Neural cell (in vitro differentiated cells): ENCODE measurements at regions not wholly inside any gene's neighbourhood (a gene's known extent, or its start where the extent isn't known, plus 50 kb on each side); places are given as distances from the start of the nearest gene placed in this dataset.

ENCODE experiments used
- H2AFZ ChIP-seq: fragments of 200-600, 300-800 bp; sonication (generic), shearing (Covaris generic); 2 replicates; pipeline ENCODE4 v1.6.0; 2014; ENCODE audit warnings: low read depth, mild to moderate bottlenecking, antibody characterized with exemption, low read length, moderate library complexity
- H3F3A ChIP-seq: fragments of 200-600 bp; shearing (Covaris generic); 2 replicates; pipeline ENCODE4 v1.6.1; 2016; ENCODE audit warnings: mild to moderate bottlenecking, moderate library complexity, mixed read lengths, antibody characterized with exemption, low read length; ENCODE audit not compliant: insufficient read depth, poor library complexity, severe bottlenecking
- H3K27ac ChIP-seq: fragments of 200-600, 300-800 bp; sonication (generic), shearing (Covaris generic); 2 replicates; pipeline ENCODE4 v1.5.1; 2014; ENCODE audit warnings: mild to moderate bottlenecking, low read length, moderate library complexity
- H3K27me3 ChIP-seq: fragments of 300-800, 200-600 bp; sonication (generic), shearing (Covaris generic); 2 replicates; pipeline ENCODE4 v1.6.0; 2014; ENCODE audit warnings: mild to moderate bottlenecking, low read depth, low read length, moderate library complexity; ENCODE audit not compliant: insufficient read depth
- H3K36me3 ChIP-seq: fragments of 300-800, 200-600 bp; sonication (generic), shearing (Covaris generic); 2 replicates; pipeline ENCODE4 v1.5.1; 2014; ENCODE audit warnings: mild to moderate bottlenecking, antibody characterized with exemption, low read length, moderate library complexity; ENCODE audit not compliant: insufficient read depth
- H3K4me2 ChIP-seq: fragments of 300-800, 200-600 bp; sonication (generic), shearing (Covaris generic); 2 replicates; pipeline ENCODE4 v1.6.0; 2014; ENCODE audit warnings: mild to moderate bottlenecking, low read length
- H3K4me3 ChIP-seq: fragments of 300-800, 200-600 bp; sonication (generic), shearing (Covaris generic); 2 replicates; pipeline ENCODE4 v1.5.1; 2014; ENCODE audit warnings: mild to moderate bottlenecking, low read length, moderate library complexity
- H3K79me2 ChIP-seq: fragments of 200-600 bp; shearing (Covaris generic); replicated peaks from 2 replicates; pipeline ENCODE4 v1.6.0; 2014; ENCODE audit warnings: mild to moderate bottlenecking, low read length, moderate library complexity; ENCODE audit not compliant: insufficient read depth
- H3K9ac ChIP-seq: fragments of 300-800, 200-600 bp; sonication (generic), shearing (Covaris generic); 2 replicates; pipeline ENCODE4 v1.6.1; 2016; ENCODE audit warnings: mild to moderate bottlenecking, low read length, mixed read lengths
- H3K9me2 ChIP-seq: fragments of 200-600 bp; shearing (Covaris generic); 2 replicates; pipeline ENCODE4 v1.6.1; 2016; ENCODE audit warnings: mild to moderate bottlenecking, low read length, mixed read lengths; ENCODE audit not compliant: insufficient read depth
- H3K9me3 ChIP-seq: fragments of 200-600, 300-800 bp; sonication (generic), shearing (Covaris generic); 2 replicates; pipeline ENCODE4 v1.6.1; 2016; ENCODE audit warnings: mild to moderate bottlenecking, mixed run types, low read length, moderate library complexity, mixed read lengths
- H4K20me1 ChIP-seq: fragments of 200-600 bp; shearing (Covaris generic); 2 replicates; pipeline ENCODE4 v1.6.1; 2016; ENCODE audit warnings: mild to moderate bottlenecking, mixed run types; ENCODE audit not compliant: insufficient read depth
- EP300 ChIP-seq: fragments of 450-650 bp; conservative IDR thresholded peaks from 2 replicates; pipeline ENCODE4 v1.6.1; 2014; ENCODE audit warnings: antibody characterized with exemption, mild to moderate bottlenecking, moderate library complexity; ENCODE audit not compliant: poor library complexity, severe bottlenecking
- EZH2 ChIP-seq: fragments of 200-600, 300-800 bp; shearing (Covaris generic), sonication (generic); IDR thresholded peaks from 2 replicates; pipeline ENCODE4 v1.6.1; 2014; ENCODE audit warnings: antibody characterized with exemption, low read length, borderline replicate concordance, mild to moderate bottlenecking; ENCODE audit not compliant: insufficient read depth, poor library complexity, severe bottlenecking
- MXI1 ChIP-seq: fragments of 450-650 bp; conservative IDR thresholded peaks from 2 replicates; pipeline ENCODE4 v1.6.1; 2014; ENCODE audit warnings: antibody characterized with exemption, mild to moderate bottlenecking; ENCODE audit not compliant: poor library complexity, severe bottlenecking
- POLR2AphosphoS5 ChIP-seq: IDR thresholded peaks from 2 replicates; pipeline ENCODE4 v1.6.1; 2012
- RAD21 ChIP-seq: fragments of 450-650 bp; conservative IDR thresholded peaks from 2 replicates; pipeline ENCODE4 v1.6.1; 2014; ENCODE audit warnings: antibody characterized with exemption, mild to moderate bottlenecking, moderate library complexity
- SMC3 ChIP-seq: fragments of 450-650 bp; conservative IDR thresholded peaks from 2 replicates; pipeline ENCODE4 v1.6.1; 2014; ENCODE audit warnings: antibody characterized with exemption, mild to moderate bottlenecking, moderate library complexity; ENCODE audit not compliant: poor library complexity
- TAF1 ChIP-seq: IDR thresholded peaks from 2 replicates; pipeline ENCODE4 v1.6.1; 2012; ENCODE audit warnings: low read depth
- TF ChIP-seq, protein P1 (sequence below): IDR thresholded peaks from 2 replicates; pipeline ENCODE4 v1.6.1; 2012; ENCODE audit warnings: borderline replicate concordance
- TF ChIP-seq, protein P2 (sequence below): fragments of 450-650 bp; IDR thresholded peaks from 2 replicates; pipeline ENCODE4 v1.5.1; 2014; ENCODE audit warnings: antibody characterized with exemption, mild to moderate bottlenecking, moderate library complexity; ENCODE audit not compliant: poor library complexity, severe bottlenecking

DNA sequence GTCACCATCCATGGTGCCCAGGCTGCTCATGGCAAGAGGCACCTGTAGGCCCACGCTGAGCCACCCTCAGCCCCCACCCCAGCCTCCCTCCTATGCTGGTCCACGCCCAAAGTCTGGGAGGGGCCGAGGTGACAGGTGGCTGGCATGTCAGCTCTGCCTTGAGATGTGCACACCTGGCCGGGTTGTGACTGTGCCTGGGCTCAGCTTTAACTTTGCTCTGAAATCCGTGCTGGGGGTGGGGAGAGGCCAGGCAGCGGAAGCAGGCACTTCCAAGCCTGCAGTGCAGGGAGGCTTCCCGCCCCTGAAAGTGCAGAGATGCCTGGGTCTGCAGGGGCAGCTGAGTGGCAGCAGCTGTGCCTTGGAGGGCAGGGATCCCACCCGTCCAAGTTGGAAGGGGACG lies 1124.8 kb downstream of the SI start:
- H2AFZ ChIP-seq, result no peak overlapping the region
- no peaks in the 10 kb centered on the region for H3K9me3 ChIP-seq
- no peak overlapping the region for H3K9ac ChIP-seq

DNA sequence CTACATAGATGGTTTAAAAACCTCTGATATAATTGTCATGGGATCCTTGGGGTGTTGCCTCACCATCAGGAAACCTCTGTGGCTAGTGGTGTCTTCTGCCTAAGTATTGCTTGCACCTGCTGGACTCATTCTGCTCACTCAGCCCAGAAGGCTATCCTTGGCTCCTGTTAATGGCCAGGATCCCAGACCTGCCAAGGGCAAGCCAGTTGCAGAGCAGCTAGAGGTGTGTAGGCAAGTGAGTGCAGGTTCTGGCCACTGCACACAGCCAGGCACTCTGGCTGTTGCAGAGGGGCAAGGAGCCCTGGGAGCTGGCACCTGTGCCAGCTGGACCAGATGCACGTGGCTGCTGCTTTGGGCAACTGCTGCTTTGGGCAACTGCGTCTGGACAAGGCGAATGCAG lies 1125.8 kb downstream of the SI start:
- no peaks in the 10 kb centered on the region for H3K79me2 ChIP-seq
- no peaks in the 10 kb centered on the region for H4K20me1 ChIP-seq
- H3K36me3 ChIP-seq, result no peaks in the 10 kb centered on the region
- no peak overlapping the region for H3K4me2 ChIP-seq
- no peaks in the 10 kb centered on the region for H3K9me3 ChIP-seq
- no peak overlapping the region for H3K9ac ChIP-seq
- H2AFZ ChIP-seq, result no peak overlapping the region
- H3K27me3 ChIP-seq, result no peaks in the 10 kb centered on the region
- H3K27ac ChIP-seq, result no peak overlapping the region
- H3K9me2 ChIP-seq, result no peaks in the 10 kb centered on the region
- H3F3A ChIP-seq, result no peaks in the 10 kb centered on the region
- no peak overlapping the region for H3K4me3 ChIP-seq
- TF ChIP-seq TAF1, result no peak

More for the DNA sequence above, 1124.8 kb downstream of the SI start:
- Histone ChIP-seq H3K79me2 (no peaks in the 10 kb centered on the region), H3K9me2 (no peaks in the 10 kb centered on the region), H3K27me3 (no peaks in the 10 kb centered on the region), H3K4me3 (no peak overlapping the region), H3F3A (no peaks in the 10 kb centered on the region), H3K36me3 (no peaks in the 10 kb centered on the region), H4K20me1 (no peaks in the 10 kb centered on the region), H3K27ac (no peak overlapping the region), H3K4me2 (no peak overlapping the region)
- TF ChIP-seq EP300 (no peak), MXI1 (no peak)
- TF ChIP-seq, protein P1, sequence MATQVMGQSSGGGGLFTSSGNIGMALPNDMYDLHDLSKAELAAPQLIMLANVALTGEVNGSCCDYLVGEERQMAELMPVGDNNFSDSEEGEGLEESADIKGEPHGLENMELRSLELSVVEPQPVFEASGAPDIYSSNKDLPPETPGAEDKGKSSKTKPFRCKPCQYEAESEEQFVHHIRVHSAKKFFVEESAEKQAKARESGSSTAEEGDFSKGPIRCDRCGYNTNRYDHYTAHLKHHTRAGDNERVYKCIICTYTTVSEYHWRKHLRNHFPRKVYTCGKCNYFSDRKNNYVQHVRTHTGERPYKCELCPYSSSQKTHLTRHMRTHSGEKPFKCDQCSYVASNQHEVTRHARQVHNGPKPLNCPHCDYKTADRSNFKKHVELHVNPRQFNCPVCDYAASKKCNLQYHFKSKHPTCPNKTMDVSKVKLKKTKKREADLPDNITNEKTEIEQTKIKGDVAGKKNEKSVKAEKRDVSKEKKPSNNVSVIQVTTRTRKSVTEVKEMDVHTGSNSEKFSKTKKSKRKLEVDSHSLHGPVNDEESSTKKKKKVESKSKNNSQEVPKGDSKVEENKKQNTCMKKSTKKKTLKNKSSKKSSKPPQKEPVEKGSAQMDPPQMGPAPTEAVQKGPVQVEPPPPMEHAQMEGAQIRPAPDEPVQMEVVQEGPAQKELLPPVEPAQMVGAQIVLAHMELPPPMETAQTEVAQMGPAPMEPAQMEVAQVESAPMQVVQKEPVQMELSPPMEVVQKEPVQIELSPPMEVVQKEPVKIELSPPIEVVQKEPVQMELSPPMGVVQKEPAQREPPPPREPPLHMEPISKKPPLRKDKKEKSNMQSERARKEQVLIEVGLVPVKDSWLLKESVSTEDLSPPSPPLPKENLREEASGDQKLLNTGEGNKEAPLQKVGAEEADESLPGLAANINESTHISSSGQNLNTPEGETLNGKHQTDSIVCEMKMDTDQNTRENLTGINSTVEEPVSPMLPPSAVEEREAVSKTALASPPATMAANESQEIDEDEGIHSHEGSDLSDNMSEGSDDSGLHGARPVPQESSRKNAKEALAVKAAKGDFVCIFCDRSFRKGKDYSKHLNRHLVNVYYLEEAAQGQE, result no peak

DNA sequence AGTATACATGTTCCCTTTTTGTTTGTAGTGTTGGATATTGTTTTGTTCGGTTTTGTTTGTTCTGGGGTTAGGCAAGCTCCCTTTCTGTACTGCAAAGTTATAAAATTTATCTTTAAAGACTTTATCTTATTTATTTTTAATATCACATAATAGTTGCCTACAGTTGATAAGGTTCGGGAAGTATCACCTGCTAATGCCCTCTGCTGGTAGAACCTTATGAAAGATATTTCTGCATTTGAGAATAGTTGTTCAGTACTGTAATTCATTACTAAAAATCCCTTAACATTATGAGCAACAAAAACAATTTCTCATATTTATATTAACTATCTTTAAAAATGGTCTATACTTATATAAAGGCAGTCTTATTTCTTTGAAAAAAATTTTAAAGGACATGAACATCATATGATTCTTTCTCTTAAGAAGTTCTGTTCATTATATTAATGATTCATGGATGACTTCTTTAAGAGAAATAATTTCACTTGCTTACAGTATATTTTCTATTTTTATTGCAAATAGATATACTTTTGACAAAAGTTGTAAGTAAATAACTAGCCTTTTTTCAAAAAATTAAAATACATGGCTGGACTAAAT lies 1126.8 kb downstream of the SI start:
- no peak overlapping the region for H3K4me3 ChIP-seq
- no peaks in the 10 kb centered on the region for H3K36me3 ChIP-seq
- H3K79me2 ChIP-seq, result no peaks in the 10 kb centered on the region
- H3K9me3 ChIP-seq, result no peaks in the 10 kb centered on the region
- H3F3A ChIP-seq, result no peaks in the 10 kb centered on the region
- H4K20me1 ChIP-seq, result no peaks in the 10 kb centered on the region
- no peak overlapping the region for H3K27ac ChIP-seq
- no peaks in the 10 kb centered on the region for H3K9me2 ChIP-seq
- TF ChIP-seq MXI1 (no peak), EP300 (no peak), SMC3 (peak; percentile 64), RAD21 (peak; percentile 62), EZH2 (no peak), TAF1 (no peak), POLR2AphosphoS5 (no peak)
- TF ChIP-seq, protein P2, sequence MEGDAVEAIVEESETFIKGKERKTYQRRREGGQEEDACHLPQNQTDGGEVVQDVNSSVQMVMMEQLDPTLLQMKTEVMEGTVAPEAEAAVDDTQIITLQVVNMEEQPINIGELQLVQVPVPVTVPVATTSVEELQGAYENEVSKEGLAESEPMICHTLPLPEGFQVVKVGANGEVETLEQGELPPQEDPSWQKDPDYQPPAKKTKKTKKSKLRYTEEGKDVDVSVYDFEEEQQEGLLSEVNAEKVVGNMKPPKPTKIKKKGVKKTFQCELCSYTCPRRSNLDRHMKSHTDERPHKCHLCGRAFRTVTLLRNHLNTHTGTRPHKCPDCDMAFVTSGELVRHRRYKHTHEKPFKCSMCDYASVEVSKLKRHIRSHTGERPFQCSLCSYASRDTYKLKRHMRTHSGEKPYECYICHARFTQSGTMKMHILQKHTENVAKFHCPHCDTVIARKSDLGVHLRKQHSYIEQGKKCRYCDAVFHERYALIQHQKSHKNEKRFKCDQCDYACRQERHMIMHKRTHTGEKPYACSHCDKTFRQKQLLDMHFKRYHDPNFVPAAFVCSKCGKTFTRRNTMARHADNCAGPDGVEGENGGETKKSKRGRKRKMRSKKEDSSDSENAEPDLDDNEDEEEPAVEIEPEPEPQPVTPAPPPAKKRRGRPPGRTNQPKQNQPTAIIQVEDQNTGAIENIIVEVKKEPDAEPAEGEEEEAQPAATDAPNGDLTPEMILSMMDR, result peak; percentile 59
- TF ChIP-seq, protein P1, result no peak
- H3K4me2 ChIP-seq, result no peak overlapping the region
- no peaks in the 10 kb centered on the region for H3K27me3 ChIP-seq
- H3K9ac ChIP-seq, result no peak overlapping the region
- H2AFZ ChIP-seq, result no peak overlapping the region
